Prostate gland (tissue), 2 donors: ENCODE measurements at regions not wholly inside any gene's neighbourhood (a gene's known extent, or its start where the extent isn't known, plus 50 kb on each side); places are given as distances from the start of the nearest gene placed in this dataset.

Experiments used
- DNase-seq: peaks from one replicate; pipeline ENCODE4 v3.0.0-alpha.2; 2019; ENCODE audit warnings: low spot score
- H3K27ac ChIP-seq, 2 donors: fragments of 200-600 bp; sonication (generic); 2 replicates each; pipeline ENCODE4 v1.5.1; 2017 to 2019
- H3K27me3 ChIP-seq: fragments of 200-600 bp; sonication (generic); replicated peaks from 2 replicates; pipeline ENCODE4 v1.5.1; 2019; ENCODE audit not compliant: insufficient read depth
- H3K36me3 ChIP-seq, 2 donors: fragments of 200-600 bp; sonication (generic); 1 replicate in 1 of 2; 2 replicates in 1 of 2; pipeline versions ENCODE4 v1.5.1 to v1.8.1; 2017 to 2019
- H3K4me1 ChIP-seq: fragments of 200-600 bp; sonication (generic); replicated peaks from 2 replicates; pipeline ENCODE4 v1.5.1; 2019
- H3K4me3 ChIP-seq, 2 donors: fragments of 200-600 bp; sonication (generic); 2 replicates each; pipeline ENCODE4 v1.5.1; 2017 to 2019
- H3K9me3 ChIP-seq: fragments of 200-600 bp; sonication (generic); 2 replicates; pipeline ENCODE4 v1.5.1; 2017
- CTCF ChIP-seq, 4 experiments: fragments of 200-600 bp in 2 of 4; fragments of 450-650 bp in 2 of 4; sonication (generic) in 2 of 4; IDR thresholded peaks; 1 replicate in 3 of 4; 2 replicates in 1 of 4; pipeline ENCODE4 v1.5.1; 2016 to 2019; ENCODE audit warnings: antibody characterized with exemption in 4 of 4, mild to moderate bottlenecking in 2 of 4, moderate library complexity in 2 of 4
- POLR2A ChIP-seq: fragments of 450-650 bp; IDR thresholded peaks from one replicate; pipeline ENCODE4 v1.6.1; 2016; ENCODE audit warnings: antibody characterized with exemption, mild to moderate bottlenecking
- POLR2AphosphoS5 ChIP-seq: sonication (generic); formaldehyde crosslinking; IDR thresholded peaks from one replicate; pipeline ENCODE4 v1.6.1; 2017; ENCODE audit warnings: antibody characterized with exemption
- WGBS: methylation state at CpG from one replicate; pipeline ENCODE4 v1.1.5; 2018; 5-methylcytosine and 5-hydroxymethylcytosine counted together
- intact Hi-C: fragments of 100-400 bp; cut with DNase I; formaldehyde crosslinking; loops from one replicate; pipeline ENCODE4 v1.14.2; 2022

- WGBS = 59% methylated on average over 12 of the region's 12 CpGs
- Histone ChIP-seq H3K4me3 (no peak overlapping the region), H3K9me3 (no peaks in the 10 kb centered on the region), H3K4me1 (no peaks in the 10 kb centered on the region), H3K27me3 (no peaks in the 10 kb centered on the region), H3K27ac (no peak overlapping the region), H3K36me3 (no peaks in the 10 kb centered on the region)
- no peak for TF ChIP-seq CTCF (IDR thresholded peaks at IDR 0.05)
- no peak for TF ChIP-seq POLR2AphosphoS5
- TF ChIP-seq POLR2A = no peak
- no peak for DNase-seq
- intact Hi-C loops = no loop called here
Observed at GRCh38 chr6:168218785-168219566, 100.6 kb downstream of the DACT2 start.

- H3K4me1 ChIP-seq = no peaks in the 10 kb centered on the region
- H3K4me3 ChIP-seq = no peak overlapping the region
- WGBS = 33% methylated on average over 9 of the region's 9 CpGs
- no peak for DNase-seq
- H3K36me3 ChIP-seq = no peaks in the 10 kb centered on the region
- H3K27ac ChIP-seq = no peak overlapping the region
- intact Hi-C loops = no loop called here
- H3K27me3 ChIP-seq = no peaks in the 10 kb centered on the region
- TF ChIP-seq POLR2A (no peak), POLR2AphosphoS5 (no peak)
- H3K9me3 ChIP-seq = no peaks in the 10 kb centered on the region
Observed at GRCh38 chr6:168217880-168218537, 101.6 kb downstream of the DACT2 start.

- intact Hi-C loops = no loop called here
- Histone ChIP-seq H3K36me3 (no peaks in the 10 kb centered on the region), H3K27ac (no peak overlapping the region), H3K9me3 (no peaks in the 10 kb centered on the region), H3K4me1 (no peaks in the 10 kb centered on the region), H3K4me3 (no peak overlapping the region), H3K27me3 (no peaks in the 10 kb centered on the region)
- DNase-seq = no peak
- 95% methylated on average over 24 of the region's 24 CpGs for WGBS
- no peak for TF ChIP-seq POLR2AphosphoS5
- no peak for TF ChIP-seq POLR2A
- TF ChIP-seq CTCF (IDR thresholded peaks at IDR 0.05) = no peak
Observed at GRCh38 chr6:168217216-168217879, 102.2 kb downstream of the DACT2 start.

GRCh38 chr6:168216751-168217191 lies 102.8 kb downstream of the DACT2 start:
- H3K4me1 ChIP-seq = no peaks in the 10 kb centered on the region
- no peaks in the 10 kb centered on the region for H3K27me3 ChIP-seq
- DNase-seq = no peak
- no peak overlapping the region for H3K27ac ChIP-seq
- WGBS = 83% methylated on average over 16 of the region's 16 CpGs
- no peaks in the 10 kb centered on the region for H3K9me3 ChIP-seq
- no peaks in the 10 kb centered on the region for H3K36me3 ChIP-seq
- TF ChIP-seq CTCF (IDR thresholded peaks at IDR 0.05) = no peak
- no peak for TF ChIP-seq POLR2AphosphoS5
- no peak for TF ChIP-seq POLR2A
- H3K4me3 ChIP-seq = no peak overlapping the region
- intact Hi-C loops = no loop called here

- DNase-seq = no peak
- no peaks in the 10 kb centered on the region for H3K4me1 ChIP-seq
- H3K36me3 ChIP-seq = no peaks in the 10 kb centered on the region
- TF ChIP-seq CTCF (IDR thresholded peaks at IDR 0.05) = no peak
- TF ChIP-seq POLR2AphosphoS5 = no peak
- TF ChIP-seq POLR2A = no peak
- intact Hi-C loops = no loop called here
- no peak overlapping the region for H3K4me3 ChIP-seq
- 71% methylated on average over 6 of the region's 6 CpGs for WGBS
- no peaks in the 10 kb centered on the region for H3K27me3 ChIP-seq
- no peak overlapping the region for H3K27ac ChIP-seq
- no peaks in the 10 kb centered on the region for H3K9me3 ChIP-seq
Observed at GRCh38 chr6:168216117-168216516, 103.5 kb downstream of the DACT2 start.
